HCT116 (cell line): ENCODE measurements at regions not wholly inside any gene's neighbourhood (a gene's known extent, or its start where the extent isn't known, plus 50 kb on each side); places are given as distances from the start of the nearest gene placed in this dataset.

ENCODE experiments used
- POLR2A ChIP-seq: IDR thresholded peaks from 2 replicates; pipeline ENCODE4 v1.7.0; 2011; ENCODE audit warnings: borderline replicate concordance; ENCODE audit not compliant: insufficient read depth, insufficient read length; ENCODE audit errors: extremely low read depth
- RAD21 ChIP-seq: IDR thresholded peaks from 2 replicates; pipeline ENCODE4 v1.6.1; 2012; ENCODE audit warnings: low read depth, mild to moderate bottlenecking
- REST ChIP-seq: IDR thresholded peaks from 2 replicates; pipeline ENCODE4 v1.6.1; 2012; ENCODE audit warnings: low read depth
- YY1 ChIP-seq: IDR thresholded peaks from 2 replicates; pipeline ENCODE4 v1.6.1; 2011; ENCODE audit warnings: low read length, low read depth, moderate library complexity, mild to moderate bottlenecking; ENCODE audit not compliant: insufficient replicate concordance; ENCODE audit errors: extremely low read depth

- no peak for TF ChIP-seq RAD21
- no peak for TF ChIP-seq REST
- TF ChIP-seq YY1, result no peak
- no peak for TF ChIP-seq POLR2A
These were observed 162.6 kb upstream of the PLEKHA5 start for GRCh38 chr12:18966954-18967353.
